BE2C (cell line): ENCODE measurements at regions not wholly inside any gene's neighbourhood (a gene's known extent, or its start where the extent isn't known, plus 50 kb on each side); places are given as distances from the start of the nearest gene placed in this dataset.

Source experiments
- DNase-seq: peaks from one replicate; pipeline ENCODE4 v3.0.0-alpha.2; 2020
- H3K27me3 ChIP-seq: fragments of 250-450 bp; sonication (Bioruptor Pico); 2 replicates; pipeline ENCODE4 v1.5.1; 2020; ENCODE audit warnings: mild to moderate bottlenecking
- H3K36me3 ChIP-seq: fragments of 250-450 bp; sonication (Bioruptor Pico); 2 replicates; pipeline ENCODE4 v1.5.1; 2020; ENCODE audit warnings: mild to moderate bottlenecking
- H3K4me1 ChIP-seq: fragments of 250-450 bp; sonication (Bioruptor Pico); 2 replicates; pipeline ENCODE4 v1.5.1; 2020
- H3K4me3 ChIP-seq: 2 replicates; pipeline ENCODE4 v1.5.1; 2011; ENCODE audit warnings: low read depth, low read length
- H3K9me3 ChIP-seq: fragments of 250-450 bp; sonication (Bioruptor Pico); 2 replicates; pipeline ENCODE4 v1.5.1; 2020
- TF ChIP-seq, protein P1 (sequence below): IDR thresholded peaks from 2 replicates; pipeline ENCODE4 v1.5.1; 2012; ENCODE audit warnings: mild to moderate bottlenecking, low read depth, low read length

GRCh38 chr16:54503011-54503855, 216.6 kb upstream of the IRX3 start:
- H3K4me1 ChIP-seq: no peaks in the 10 kb centered on the region
- no peaks in the 10 kb centered on the region for H3K27me3 ChIP-seq
- TF ChIP-seq, protein P1, sequence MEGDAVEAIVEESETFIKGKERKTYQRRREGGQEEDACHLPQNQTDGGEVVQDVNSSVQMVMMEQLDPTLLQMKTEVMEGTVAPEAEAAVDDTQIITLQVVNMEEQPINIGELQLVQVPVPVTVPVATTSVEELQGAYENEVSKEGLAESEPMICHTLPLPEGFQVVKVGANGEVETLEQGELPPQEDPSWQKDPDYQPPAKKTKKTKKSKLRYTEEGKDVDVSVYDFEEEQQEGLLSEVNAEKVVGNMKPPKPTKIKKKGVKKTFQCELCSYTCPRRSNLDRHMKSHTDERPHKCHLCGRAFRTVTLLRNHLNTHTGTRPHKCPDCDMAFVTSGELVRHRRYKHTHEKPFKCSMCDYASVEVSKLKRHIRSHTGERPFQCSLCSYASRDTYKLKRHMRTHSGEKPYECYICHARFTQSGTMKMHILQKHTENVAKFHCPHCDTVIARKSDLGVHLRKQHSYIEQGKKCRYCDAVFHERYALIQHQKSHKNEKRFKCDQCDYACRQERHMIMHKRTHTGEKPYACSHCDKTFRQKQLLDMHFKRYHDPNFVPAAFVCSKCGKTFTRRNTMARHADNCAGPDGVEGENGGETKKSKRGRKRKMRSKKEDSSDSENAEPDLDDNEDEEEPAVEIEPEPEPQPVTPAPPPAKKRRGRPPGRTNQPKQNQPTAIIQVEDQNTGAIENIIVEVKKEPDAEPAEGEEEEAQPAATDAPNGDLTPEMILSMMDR: no peak
- no peak for DNase-seq
- H3K9me3 ChIP-seq: no peaks in the 10 kb centered on the region
- no peak overlapping the region for H3K4me3 ChIP-seq
- no peaks in the 10 kb centered on the region for H3K36me3 ChIP-seq

DNA sequence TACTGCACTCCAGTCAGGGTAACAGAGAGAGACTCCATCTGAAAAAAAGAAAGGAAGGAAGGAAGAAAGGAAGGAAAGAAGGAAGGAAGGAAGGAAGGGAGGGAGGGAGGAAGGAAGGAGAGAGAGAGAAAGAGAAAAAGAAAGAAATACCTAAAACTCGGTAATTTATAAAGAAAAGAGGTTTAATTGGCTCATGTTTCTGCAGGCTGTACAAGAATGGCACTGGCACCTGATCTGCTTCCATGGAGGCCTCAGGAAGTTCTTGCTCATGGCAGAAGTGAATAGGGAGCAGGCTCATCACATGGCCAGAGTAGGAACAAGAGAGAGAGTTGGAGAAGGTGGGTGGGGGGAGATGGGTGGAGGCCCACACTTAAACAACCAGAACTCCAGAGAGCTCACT, 215.2 kb upstream of the IRX3 start:
- Histone ChIP-seq H3K27me3 (no peaks in the 10 kb centered on the region), H3K36me3 (no peaks in the 10 kb centered on the region), H3K9me3 (no peaks in the 10 kb centered on the region), H3K4me1 (no peaks in the 10 kb centered on the region), H3K4me3 (no peak overlapping the region)
- no peak for DNase-seq
- TF ChIP-seq, protein P1: no peak

DNA sequence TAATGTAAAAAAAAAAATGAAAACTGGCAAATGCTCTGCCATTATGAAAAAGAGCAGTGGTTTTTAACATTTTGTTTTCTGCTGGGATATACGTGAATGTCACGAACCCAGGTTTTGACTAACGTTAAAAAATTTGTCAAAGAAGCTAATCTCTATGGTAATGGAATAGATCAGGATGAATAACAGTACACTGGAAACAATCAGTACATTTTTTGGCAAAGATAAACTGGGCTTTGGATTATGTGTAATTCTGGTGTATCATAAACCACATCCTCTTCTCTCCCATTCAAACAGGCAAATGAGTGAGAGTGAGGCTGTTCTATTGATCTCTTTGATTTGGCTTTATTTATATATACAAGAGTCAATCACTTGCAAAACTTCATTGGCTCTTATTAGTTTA, 207.0 kb upstream of the IRX3 start:
- Histone ChIP-seq H3K36me3 (no peaks in the 10 kb centered on the region), H3K27me3 (peaks cover under 1% of the 10 kb centered on the region), H3K9me3 (no peaks in the 10 kb centered on the region), H3K4me1 (no peaks in the 10 kb centered on the region), H3K4me3 (no peak overlapping the region)
- no peak for DNase-seq
- TF ChIP-seq, protein P1: no peak

GRCh38 chr16:54493061-54493460, 206.5 kb upstream of the IRX3 start:
- no peak overlapping the region for H3K4me3 ChIP-seq
- TF ChIP-seq, protein P1: no peak

GRCh38 chr16:54490112-54490488, 203.5 kb upstream of the IRX3 start:
- Histone ChIP-seq H3K4me1 (no peaks in the 10 kb centered on the region), H3K27me3 (peaks cover 7% of the 10 kb centered on the region), H3K9me3 (no peaks in the 10 kb centered on the region), H3K36me3 (no peaks in the 10 kb centered on the region), H3K4me3 (no peak overlapping the region)
- TF ChIP-seq, protein P1: no peak
- DNase-seq: no peak

More at GRCh38 chr16:54493061-54493460, 206.5 kb upstream of the IRX3 start:
- Histone ChIP-seq H3K27me3 (peaks cover 4% of the 10 kb centered on the region), H3K36me3 (no peaks in the 10 kb centered on the region), H3K9me3 (no peaks in the 10 kb centered on the region), H3K4me1 (no peaks in the 10 kb centered on the region)
- DNase-seq: no peak

- Histone ChIP-seq H3K4me3 (no peak overlapping the region), H3K36me3 (no peaks in the 10 kb centered on the region), H3K27me3 (peaks cover 7% of the 10 kb centered on the region), H3K9me3 (no peaks in the 10 kb centered on the region), H3K4me1 (no peaks in the 10 kb centered on the region)
- TF ChIP-seq, protein P1: no peak
- peak; percentile 28 for DNase-seq
Observed at GRCh38 chr16:54489225-54490111, 202.9 kb upstream of the IRX3 start.
